ENCODE measurements at regions not wholly inside any gene's neighbourhood (a gene's known extent, or its start where the extent isn't known, plus 50 kb on each side); places are given as distances from the start of the nearest gene placed in this dataset.

GRCh38 chr4:33189169-33189568, 2469.0 kb downstream of the PCDH7 start:
- no peak for TF ChIP-seq CTCF (IDR thresholded peaks at IDR 0.05)
- TF ChIP-seq POLR2A (IDR thresholded peaks at IDR 0.05; ENCODE audit: low read length) = no peak
- no peak for TF ChIP-seq EP300 (IDR thresholded peaks at IDR 0.05)
- no peak for TF ChIP-seq POLR2AphosphoS2 (conservative IDR thresholded peaks at IDR 0.05; ENCODE audit: low read length)
- no peak for TF ChIP-seq MAX (IDR thresholded peaks at IDR 0.05)
- TF ChIP-seq CEBPB (IDR thresholded peaks at IDR 0.05) = no peak
